ENCODE measurements at regions not wholly inside any gene's neighbourhood (a gene's known extent, or its start where the extent isn't known, plus 50 kb on each side); places are given as distances from the start of the nearest gene placed in this dataset.
A peak's percentile ranks its signal among the peaks of the same experiment; 100 is the strongest.

DNA sequence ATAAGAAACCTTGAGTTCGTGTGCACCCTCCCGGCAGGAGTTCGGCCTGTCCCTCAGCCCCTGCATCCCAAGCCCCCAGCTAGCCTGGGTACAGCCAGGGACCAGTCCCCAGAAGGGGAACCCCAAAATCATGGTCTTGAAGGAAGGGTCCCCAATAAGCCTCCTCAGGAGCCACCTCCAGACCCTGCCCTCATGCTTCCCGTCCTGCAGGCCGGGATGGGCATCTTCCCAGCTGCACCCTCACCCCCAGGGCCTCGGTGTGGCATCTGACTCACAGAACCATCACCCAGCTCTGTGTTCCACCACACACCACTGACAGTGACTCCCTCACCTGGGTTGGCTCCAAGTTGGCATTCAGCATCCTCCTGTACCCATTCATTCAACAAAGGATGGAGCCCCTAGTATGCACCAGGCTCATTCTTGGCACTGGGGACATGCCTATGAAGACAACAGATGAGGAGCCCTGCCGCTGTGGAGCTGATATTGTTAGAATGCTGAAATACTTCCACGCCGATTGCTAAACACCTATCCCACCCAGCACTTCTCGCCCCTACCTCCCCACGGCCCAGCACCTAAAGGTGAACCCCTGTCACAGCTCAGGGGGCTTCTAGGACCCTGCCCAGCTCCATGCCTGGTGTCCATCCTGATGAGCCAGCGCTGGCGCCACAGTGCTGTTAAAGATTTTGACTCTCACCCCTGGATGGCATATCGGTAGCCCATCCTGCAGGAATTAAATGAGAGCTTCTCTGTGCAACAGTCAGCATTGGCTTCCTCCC is 77.8 kb downstream of the BUD13 start:
- TF ChIP-seq, protein P1, sequence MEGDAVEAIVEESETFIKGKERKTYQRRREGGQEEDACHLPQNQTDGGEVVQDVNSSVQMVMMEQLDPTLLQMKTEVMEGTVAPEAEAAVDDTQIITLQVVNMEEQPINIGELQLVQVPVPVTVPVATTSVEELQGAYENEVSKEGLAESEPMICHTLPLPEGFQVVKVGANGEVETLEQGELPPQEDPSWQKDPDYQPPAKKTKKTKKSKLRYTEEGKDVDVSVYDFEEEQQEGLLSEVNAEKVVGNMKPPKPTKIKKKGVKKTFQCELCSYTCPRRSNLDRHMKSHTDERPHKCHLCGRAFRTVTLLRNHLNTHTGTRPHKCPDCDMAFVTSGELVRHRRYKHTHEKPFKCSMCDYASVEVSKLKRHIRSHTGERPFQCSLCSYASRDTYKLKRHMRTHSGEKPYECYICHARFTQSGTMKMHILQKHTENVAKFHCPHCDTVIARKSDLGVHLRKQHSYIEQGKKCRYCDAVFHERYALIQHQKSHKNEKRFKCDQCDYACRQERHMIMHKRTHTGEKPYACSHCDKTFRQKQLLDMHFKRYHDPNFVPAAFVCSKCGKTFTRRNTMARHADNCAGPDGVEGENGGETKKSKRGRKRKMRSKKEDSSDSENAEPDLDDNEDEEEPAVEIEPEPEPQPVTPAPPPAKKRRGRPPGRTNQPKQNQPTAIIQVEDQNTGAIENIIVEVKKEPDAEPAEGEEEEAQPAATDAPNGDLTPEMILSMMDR (IDR thresholded peaks at IDR 0.05): no peak
- no peak overlapping the region for H3K27ac ChIP-seq
- peak; percentile 61 to 64 for DNase-seq (ENCODE audit: extremely low spot score in 2 of 2)
- intact Hi-C loops (cut with DNase I): no loop called here
- no peak overlapping the region for H3K4me3 ChIP-seq
- H3K36me3 ChIP-seq: no peaks in the 10 kb centered on the region
- no peaks in the 10 kb centered on the region for H3K27me3 ChIP-seq
- H3K9me3 ChIP-seq: no peaks in the 10 kb centered on the region
- no peaks in the 10 kb centered on the region for H3K4me1 ChIP-seq

DNA sequence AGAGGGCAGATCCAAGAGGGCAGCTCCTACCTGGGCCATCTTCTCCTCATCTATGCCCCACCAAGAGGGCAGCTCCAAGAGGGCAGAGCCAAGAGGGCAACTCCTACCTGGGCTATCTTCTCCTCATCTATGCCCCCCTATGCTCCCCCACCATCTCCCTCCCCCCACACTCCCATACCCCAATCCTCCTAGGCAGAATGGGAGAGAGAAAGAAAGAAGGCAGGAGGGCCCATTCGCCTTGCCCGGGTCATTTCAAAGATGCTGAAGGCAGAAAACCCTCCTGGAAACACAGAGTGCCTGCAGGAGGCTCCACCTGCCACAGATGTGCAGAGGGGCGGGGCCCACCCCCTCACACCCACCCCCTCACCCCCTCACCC is 78.5 kb downstream of the BUD13 start:
- no peaks in the 10 kb centered on the region for H3K36me3 ChIP-seq
- TF ChIP-seq POLR2AphosphoS5 (IDR thresholded peaks at IDR 0.05; ENCODE audit: insufficient read depth in 1 of 2, low read depth in 1 of 2): no peak
- TF ChIP-seq, protein P1 (IDR thresholded peaks at IDR 0.05): no peak
- no peak for TF ChIP-seq POLR2A (IDR thresholded peaks at IDR 0.05)
- no peaks in the 10 kb centered on the region for H3K4me1 ChIP-seq
- no peak overlapping the region for H3K4me3 ChIP-seq
- H3K27me3 ChIP-seq: no peaks in the 10 kb centered on the region
- no peaks in the 10 kb centered on the region for H3K9me3 ChIP-seq
- DNase-seq (ENCODE audit: extremely low spot score in 2 of 2): peak; percentile 81 to 84
- intact Hi-C loops (cut with DNase I): no loop called here
- H3K27ac ChIP-seq: no peak overlapping the region

DNA sequence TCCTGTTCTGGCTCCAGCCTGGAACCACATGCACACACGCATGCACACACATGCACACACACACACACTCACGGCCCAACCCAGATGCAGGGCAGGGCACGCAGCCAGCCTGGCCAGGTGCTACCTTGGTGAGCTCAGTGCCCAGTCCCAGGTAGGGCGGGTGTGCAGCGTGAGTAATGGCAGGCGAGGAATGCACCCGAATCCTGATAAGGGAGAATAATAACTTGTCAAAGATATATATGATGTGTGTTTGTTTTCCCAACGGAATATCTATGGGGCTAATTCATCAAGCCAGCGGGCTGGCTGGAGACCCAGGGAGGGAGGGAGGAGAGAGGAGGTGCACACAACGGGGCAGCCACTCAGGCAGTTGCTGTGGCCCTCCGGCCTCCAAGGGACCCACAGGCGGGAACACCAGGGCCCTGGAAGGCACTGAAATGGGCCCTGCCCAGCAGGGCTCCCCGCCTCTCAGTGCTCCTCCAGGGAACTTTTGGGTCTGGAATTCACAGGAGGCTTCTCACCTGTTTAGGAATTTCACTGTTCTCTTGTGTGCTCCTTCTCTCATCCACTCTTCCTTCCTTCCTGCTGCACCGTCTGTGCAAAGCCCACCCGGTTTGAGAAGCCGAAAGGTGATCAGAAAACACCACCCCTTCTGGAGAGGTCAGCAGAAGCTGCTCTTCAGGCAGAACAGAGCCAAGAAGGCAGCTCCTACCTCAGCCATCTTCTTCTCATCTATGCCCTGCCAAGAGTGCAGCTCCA is 79.0 kb downstream of the BUD13 start:
- H3K4me3 ChIP-seq: no peak overlapping the region
- H3K27me3 ChIP-seq: no peaks in the 10 kb centered on the region
- TF ChIP-seq POLR2AphosphoS5 (IDR thresholded peaks at IDR 0.05; ENCODE audit: insufficient read depth in 1 of 2, low read depth in 1 of 2): no peak
- no peak for TF ChIP-seq POLR2A (IDR thresholded peaks at IDR 0.05)
- TF ChIP-seq, protein P1 (IDR thresholded peaks at IDR 0.05): no peak
- H3K27ac ChIP-seq: no peak overlapping the region
- H3K4me1 ChIP-seq: no peaks in the 10 kb centered on the region
- no peaks in the 10 kb centered on the region for H3K9me3 ChIP-seq
- H3K36me3 ChIP-seq: no peaks in the 10 kb centered on the region
- intact Hi-C loops (cut with DNase I): no loop called here
- peak in 1 of 2 donors; percentile 84 for DNase-seq (ENCODE audit: extremely low spot score in 2 of 2)

DNA sequence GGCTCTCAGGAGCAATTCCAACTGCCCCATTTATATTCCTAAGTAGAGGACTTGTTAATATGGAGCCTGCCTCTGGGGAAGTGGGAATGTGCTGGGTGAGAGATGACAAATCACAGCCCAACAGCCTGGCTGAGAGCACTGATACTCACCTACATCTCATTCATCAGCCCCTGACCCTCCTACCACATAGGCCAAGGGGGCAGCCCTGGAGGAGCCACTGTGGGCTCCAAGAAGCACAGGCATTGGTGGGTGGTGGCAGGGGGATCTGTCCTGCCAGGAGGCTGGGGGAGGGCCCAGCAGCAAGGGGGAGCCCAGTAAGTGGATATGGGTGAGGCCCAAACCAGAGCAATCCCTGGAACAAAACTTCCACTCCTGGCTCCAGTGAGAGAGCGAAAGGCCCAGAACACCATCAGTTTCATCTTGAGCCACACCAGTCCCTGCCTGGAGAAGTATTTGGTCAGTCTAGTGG is 79.7 kb downstream of the BUD13 start:
- no peak for TF ChIP-seq POLR2AphosphoS5 (IDR thresholded peaks at IDR 0.05; ENCODE audit: insufficient read depth in 1 of 2, low read depth in 1 of 2)
- TF ChIP-seq POLR2A (IDR thresholded peaks at IDR 0.05): no peak
- TF ChIP-seq, protein P1 (IDR thresholded peaks at IDR 0.05): no peak
- peak; percentile 72 to 79 for DNase-seq (ENCODE audit: extremely low spot score in 2 of 2)
- H3K36me3 ChIP-seq: no peaks in the 10 kb centered on the region

More for the DNA sequence above, 79.7 kb downstream of the BUD13 start:
- no peak overlapping the region for H3K27ac ChIP-seq
- intact Hi-C loops (cut with DNase I): no loop called here
- H3K4me3 ChIP-seq: no peak overlapping the region
- H3K27me3 ChIP-seq: no peaks in the 10 kb centered on the region
- H3K4me1 ChIP-seq: no peaks in the 10 kb centered on the region
- H3K9me3 ChIP-seq: no peaks in the 10 kb centered on the region
